Adrenal gland (tissue), 9 donors: ENCODE measurements at regions not wholly inside any gene's neighbourhood (a gene's known extent, or its start where the extent isn't known, plus 50 kb on each side); places are given as distances from the start of the nearest gene placed in this dataset.

ENCODE experiments used
- DNase-seq, 7 donors: peaks; one replicate each; pipeline ENCODE4 v3.0.0-alpha.2; 2019 to 2020
- H3K27ac ChIP-seq, 5 donors: fragments of 200-600 bp; sonication (generic) in 4 of 5; 1 replicate in 3 of 5; 2 replicates in 2 of 5; pipeline versions ENCODE4 v1.5.1 to v1.8.0; 2016 to 2020; ENCODE audit warnings: mild to moderate bottlenecking in 1 of 5
- H3K27me3 ChIP-seq: fragments of 200-600 bp; 2 replicates; pipeline ENCODE4 v1.8.0; 2021
- H3K36me3 ChIP-seq, 2 donors: fragments of 200-600 bp; replicated peaks in 1 of 2; 1 replicate in 1 of 2; 2 replicates in 1 of 2; pipeline versions ENCODE4 v1.5.1 to v1.8.0; 2018 to 2022
- H3K4me1 ChIP-seq, 2 donors: fragments of 200-600 bp; replicated peaks in 1 of 2; 1 replicate in 1 of 2; 2 replicates in 1 of 2; pipeline versions ENCODE4 v1.5.1 to v1.8.0; 2018 to 2021
- H3K4me3 ChIP-seq, 4 donors: fragments of 200-600 bp; sonication (generic) in 3 of 4; one replicate each; pipeline ENCODE4 v1.5.1; 2016 to 2018
- H3K9me3 ChIP-seq, 3 donors: fragments of 200-600 bp; sonication (generic) in 1 of 3; replicated peaks in 1 of 3; 1 replicate in 2 of 3; 2 replicates in 1 of 3; pipeline versions ENCODE4 v1.5.1 to v1.8.0; 2016 to 2021
- CTCF ChIP-seq, 6 experiments: fragments of 450-650 bp in 4 of 6; fragments of 200-600 bp in 2 of 6; sonication (generic) in 1 of 6; IDR thresholded peaks; 1 replicate in 5 of 6; 2 replicates in 1 of 6; pipeline versions ENCODE4 v1.5.1 to v1.8.0; 2016 to 2021; ENCODE audit warnings: antibody characterized with exemption in 6 of 6, mild to moderate bottlenecking in 2 of 6, moderate library complexity in 1 of 6
- POLR2A ChIP-seq, 2 donors: fragments of 450-650 bp; IDR thresholded peaks; one replicate each; pipeline ENCODE4 v1.6.1; 2017; ENCODE audit warnings: antibody characterized with exemption in 2 of 2, mild to moderate bottlenecking in 2 of 2, moderate library complexity in 1 of 2
- WGBS, 4 donors: extraction: QIAGEN DNeasy Blood & Tissue Kit in 2 of 4; methylation state at CpG; one replicate each; pipeline versions ENCODE4 v1.1.5 to v1.1.7; 2013 to 2017; 5-methylcytosine and 5-hydroxymethylcytosine counted together
- intact Hi-C, 2 donors: fragments of 100-400 bp; cut with DNase I; formaldehyde crosslinking; loops; one replicate each; pipeline versions ENCODE4 v1.14.1 to v1.15.0; 2022 to 2023
- donor health status: healthy with polysubstance abuse.
- donor health status: Bipolar disorder and iron deficiency.
- donor health status: DM: yes; HTN: yes; CAD: no.
- donor health status: DM: no; HTN: no; CAD: no.
- donor health status: DM: no; HTN: no; CAD: no.

GRCh38 chr16:66172463-66172862 lies 194.0 kb upstream of the CDH5 start:
- H3K27ac ChIP-seq, result no peak overlapping the region
- H3K36me3 ChIP-seq, result no peaks in the 10 kb centered on the region
- H3K9me3 ChIP-seq, result no peaks in the 10 kb centered on the region
- H3K4me3 ChIP-seq, result no peak overlapping the region
- TF ChIP-seq CTCF (IDR thresholded peaks at IDR 0.05), result no peak
- TF ChIP-seq POLR2A (IDR thresholded peaks at IDR 0.05), result no peak
- H3K27me3 ChIP-seq, result no peaks in the 10 kb centered on the region
- H3K4me1 ChIP-seq, result no peaks in the 10 kb centered on the region
- WGBS, 4 donors, result 83 to 93% (median 89%) methylated on average over 1 to 4 of the region's 4 CpGs
- intact Hi-C loops, result no loop called here
- DNase-seq, result no peak

GRCh38 chr16:66171578-66171977 lies 194.9 kb upstream of the CDH5 start:
- WGBS, 4 donors, result 86 to 98% (median 93%) methylated on average over 3 of the region's 3 CpGs
- TF ChIP-seq POLR2A (IDR thresholded peaks at IDR 0.05) (no peak), CTCF (IDR thresholded peaks at IDR 0.05) (no peak)
- Histone ChIP-seq H3K27me3 (no peaks in the 10 kb centered on the region), H3K4me3 (no peak overlapping the region), H3K36me3 (no peaks in the 10 kb centered on the region), H3K27ac (no peak overlapping the region), H3K9me3 (no peaks in the 10 kb centered on the region), H3K4me1 (no peaks in the 10 kb centered on the region)
- DNase-seq, result no peak
- intact Hi-C loops, result no loop called here

GRCh38 chr16:66170989-66171388 lies 195.5 kb upstream of the CDH5 start:
- Histone ChIP-seq H3K4me1 (no peaks in the 10 kb centered on the region), H3K4me3 (no peak overlapping the region), H3K36me3 (no peaks in the 10 kb centered on the region), H3K9me3 (no peaks in the 10 kb centered on the region), H3K27ac (no peak overlapping the region), H3K27me3 (no peaks in the 10 kb centered on the region)
- intact Hi-C loops, result no loop called here
- no peak for DNase-seq
- TF ChIP-seq POLR2A (IDR thresholded peaks at IDR 0.05), result no peak
- TF ChIP-seq CTCF (IDR thresholded peaks at IDR 0.05), result no peak
- WGBS, 4 donors, result 77 to 86% (median 78%) methylated on average over 3 of the region's 3 CpGs

GRCh38 chr16:66169817-66170216 lies 196.7 kb upstream of the CDH5 start:
- Histone ChIP-seq H3K9me3 (no peaks in the 10 kb centered on the region), H3K36me3 (no peaks in the 10 kb centered on the region), H3K4me3 (no peak overlapping the region), H3K4me1 (no peaks in the 10 kb centered on the region), H3K27me3 (no peaks in the 10 kb centered on the region), H3K27ac (no peak overlapping the region)
- intact Hi-C loops, result no loop called here
- 94 to 100% (median 98%) methylated on average over 2 to 3 of the region's 3 CpGs for WGBS, 4 donors
- no peak for DNase-seq
- TF ChIP-seq POLR2A (IDR thresholded peaks at IDR 0.05) (no peak), CTCF (IDR thresholded peaks at IDR 0.05) (no peak)
